GM12874 (cell line): ENCODE measurements at regions not wholly inside any gene's neighbourhood (a gene's known extent, or its start where the extent isn't known, plus 50 kb on each side); places are given as distances from the start of the nearest gene placed in this dataset.
A peak's percentile ranks its signal among the peaks of the same experiment; 100 is the strongest.

Experiments used
- CTCF ChIP-seq: IDR thresholded peaks from 2 replicates; pipeline ENCODE4 v1.5.1; 2011; ENCODE audit warnings: low read depth, mild to moderate bottlenecking, control low read depth, low read length, moderate library complexity; ENCODE audit not compliant: insufficient read depth

GRCh38 chr7:136308230-136308629 is 331.1 kb upstream of the MTPN start:
- no peak for TF ChIP-seq CTCF

- TF ChIP-seq CTCF, result no peak
Measured at GRCh38 chr7:136303162-136303561, 326.0 kb upstream of the MTPN start.

- no peak for TF ChIP-seq CTCF
Measured at GRCh38 chr7:136302049-136302448, 324.9 kb upstream of the MTPN start.

GRCh38 chr7:136294977-136295376 is 317.8 kb upstream of the MTPN start:
- peak; percentile 44; the same call in 1 of the 2 replicates for TF ChIP-seq CTCF

- no peak for TF ChIP-seq CTCF
Measured at GRCh38 chr7:136293841-136294391, 316.8 kb upstream of the MTPN start.

- TF ChIP-seq CTCF, result no peak
Measured at GRCh38 chr7:136293272-136293671, 316.1 kb upstream of the MTPN start.

GRCh38 chr7:136292365-136292764 is 315.2 kb upstream of the MTPN start:
- TF ChIP-seq CTCF, result no peak
